Neural cell (in vitro differentiated cells): ENCODE measurements at regions not wholly inside any gene's neighbourhood (a gene's known extent, or its start where the extent isn't known, plus 50 kb on each side); places are given as distances from the start of the nearest gene placed in this dataset.

Source experiments
- POLR2AphosphoS5 ChIP-seq: IDR thresholded peaks from 2 replicates; pipeline ENCODE4 v1.6.1; 2012
- SMC3 ChIP-seq: fragments of 450-650 bp; conservative IDR thresholded peaks from 2 replicates; pipeline ENCODE4 v1.6.1; 2014; ENCODE audit warnings: antibody characterized with exemption, mild to moderate bottlenecking, moderate library complexity; ENCODE audit not compliant: poor library complexity
- TF ChIP-seq, protein P1 (sequence below): fragments of 450-650 bp; IDR thresholded peaks from 2 replicates; pipeline ENCODE4 v1.5.1; 2014; ENCODE audit warnings: antibody characterized with exemption, mild to moderate bottlenecking, moderate library complexity; ENCODE audit not compliant: poor library complexity, severe bottlenecking

DNA sequence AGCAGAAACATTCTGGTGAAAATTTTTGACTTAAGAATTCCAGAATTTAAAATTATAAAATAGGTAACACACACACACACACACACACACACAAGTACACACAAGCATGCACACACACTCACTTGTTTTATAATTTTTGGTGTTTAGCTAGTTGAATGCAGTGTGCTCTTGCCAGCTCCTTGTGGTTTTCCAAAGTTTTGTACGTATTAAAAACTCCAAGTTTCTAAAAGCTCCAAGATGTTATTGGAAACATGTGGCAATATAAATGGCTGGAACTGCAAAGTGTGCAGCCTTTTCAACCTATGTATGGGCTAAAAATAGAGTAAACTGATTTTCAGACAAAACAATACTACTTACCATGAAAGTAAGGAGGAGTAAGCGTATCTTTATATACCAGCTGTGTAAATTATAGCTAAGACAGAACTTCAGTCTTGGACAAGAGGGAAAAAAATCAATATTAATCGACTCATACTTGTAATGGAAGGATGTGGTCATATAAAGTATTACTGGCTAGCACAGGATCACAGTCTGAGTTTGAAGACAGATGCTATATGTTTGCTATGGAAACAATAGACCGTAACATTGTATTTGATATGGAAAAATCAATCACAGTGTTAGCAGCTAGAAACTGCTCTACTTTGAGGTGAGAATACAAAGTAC is 727.1 kb upstream of the GRAMD2B start:
- TF ChIP-seq, protein P1, sequence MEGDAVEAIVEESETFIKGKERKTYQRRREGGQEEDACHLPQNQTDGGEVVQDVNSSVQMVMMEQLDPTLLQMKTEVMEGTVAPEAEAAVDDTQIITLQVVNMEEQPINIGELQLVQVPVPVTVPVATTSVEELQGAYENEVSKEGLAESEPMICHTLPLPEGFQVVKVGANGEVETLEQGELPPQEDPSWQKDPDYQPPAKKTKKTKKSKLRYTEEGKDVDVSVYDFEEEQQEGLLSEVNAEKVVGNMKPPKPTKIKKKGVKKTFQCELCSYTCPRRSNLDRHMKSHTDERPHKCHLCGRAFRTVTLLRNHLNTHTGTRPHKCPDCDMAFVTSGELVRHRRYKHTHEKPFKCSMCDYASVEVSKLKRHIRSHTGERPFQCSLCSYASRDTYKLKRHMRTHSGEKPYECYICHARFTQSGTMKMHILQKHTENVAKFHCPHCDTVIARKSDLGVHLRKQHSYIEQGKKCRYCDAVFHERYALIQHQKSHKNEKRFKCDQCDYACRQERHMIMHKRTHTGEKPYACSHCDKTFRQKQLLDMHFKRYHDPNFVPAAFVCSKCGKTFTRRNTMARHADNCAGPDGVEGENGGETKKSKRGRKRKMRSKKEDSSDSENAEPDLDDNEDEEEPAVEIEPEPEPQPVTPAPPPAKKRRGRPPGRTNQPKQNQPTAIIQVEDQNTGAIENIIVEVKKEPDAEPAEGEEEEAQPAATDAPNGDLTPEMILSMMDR, result no peak
- TF ChIP-seq POLR2AphosphoS5 (peak; percentile 43), SMC3 (no peak)
